Breast epithelium (tissue), 3 donors: ENCODE measurements at regions not wholly inside any gene's neighbourhood (a gene's known extent, or its start where the extent isn't known, plus 50 kb on each side); places are given as distances from the start of the nearest gene placed in this dataset.

Experiments used
- CTCF ChIP-seq, 3 donors: fragments of 450-650 bp; IDR thresholded peaks; one replicate each; pipeline ENCODE4 v1.5.1; 2016 to 2017; ENCODE audit warnings: antibody characterized with exemption in 3 of 3, mild to moderate bottlenecking in 3 of 3, moderate library complexity in 3 of 3
- POLR2A ChIP-seq: fragments of 450-650 bp; IDR thresholded peaks from one replicate; pipeline ENCODE4 v1.6.1; 2016; ENCODE audit warnings: antibody characterized with exemption, mild to moderate bottlenecking, moderate library complexity

GRCh38 chr9:108478431-108479332 lies 377.1 kb downstream of the ACTL7B start:
- TF ChIP-seq CTCF (IDR thresholded peaks at IDR 0.05) = no peak
- no peak for TF ChIP-seq POLR2A
